ENCODE measurements at regions not wholly inside any gene's neighbourhood (a gene's known extent, or its start where the extent isn't known, plus 50 kb on each side); places are given as distances from the start of the nearest gene placed in this dataset.

GRCh38 chr1:223046011-223046410 lies 97.0 kb downstream of the TLR5 start:
- no peak for TF ChIP-seq CTCF (conservative IDR thresholded peaks at IDR 0.05; ENCODE audit: low read depth, low read length)
- no peak for TF ChIP-seq BHLHE40 (IDR thresholded peaks at IDR 0.05; ENCODE audit: low read depth, low read length)
- TF ChIP-seq RAD21 (IDR thresholded peaks at IDR 0.05; ENCODE audit: low read length), result no peak
- TF ChIP-seq POLR2A (IDR thresholded peaks at IDR 0.05; ENCODE audit: low read depth, low read length), result no peak
- no peak for TF ChIP-seq RFX5 (IDR thresholded peaks at IDR 0.05; ENCODE audit: low read depth, low read length)
- no peak for TF ChIP-seq MAZ (IDR thresholded peaks at IDR 0.05; ENCODE audit: borderline replicate concordance, low read depth, low read length)
- TF ChIP-seq USF2 (IDR thresholded peaks at IDR 0.05; ENCODE audit: low read depth, low read length), result no peak
- TF ChIP-seq FOS (IDR thresholded peaks at IDR 0.05; ENCODE audit: low read depth, low read length), result no peak
- no peak for TF ChIP-seq NFE2L2 (IDR thresholded peaks at IDR 0.05; ENCODE audit: low read depth, low read length)
- no peak for TF ChIP-seq RCOR1 (IDR thresholded peaks at IDR 0.05; ENCODE audit: insufficient replicate concordance, low read length)
- TF ChIP-seq CEBPB (IDR thresholded peaks at IDR 0.05; ENCODE audit: low read depth, low read length), result no peak
- TF ChIP-seq CHD1 (IDR thresholded peaks at IDR 0.05; ENCODE audit: low read depth, low read length), result no peak
- TF ChIP-seq MXI1 (IDR thresholded peaks at IDR 0.05; ENCODE audit: borderline replicate concordance, low read depth, low read length), result no peak
